ENCODE measurements at regions not wholly inside any gene's neighbourhood (a gene's known extent, or its start where the extent isn't known, plus 50 kb on each side); places are given as distances from the start of the nearest gene placed in this dataset.

- no peak for TF ChIP-seq CTCF (IDR thresholded peaks at IDR 0.05 in 8 of 11, conservative IDR thresholded peaks at IDR 0.05 in 3 of 11)
- no peak for TF ChIP-seq POLR2AphosphoS5 (IDR thresholded peaks at IDR 0.05)
Measured at GRCh38 chr11:33582636-33583325, 117.8 kb downstream of the C11orf91 start.

All from spleen (tissue), 7 donors.